Endothelial cell of umbilical vein (primary cell): ENCODE measurements at regions not wholly inside any gene's neighbourhood (a gene's known extent, or its start where the extent isn't known, plus 50 kb on each side); places are given as distances from the start of the nearest gene placed in this dataset.

ENCODE experiments used
- BruUV-seq: library from RNA; stranded (reverse); fragments of 400-500 nt; replicated peaks from 2 replicates; lab custom pipeline; 2021; lab: Mats Ljungman, UMichigan
- CTCF ChIA-PET: fragments of 300-600, 350-600 bp; sonication (Branson Sonifier 250); formaldehyde crosslinking; loops from one replicate; lab custom pipeline; 2021; ENCODE audit warnings: antibody characterized with exemption, inconsistent platforms; lab: Charles Lee
- POLR2A ChIA-PET: fragments of 300-600, 350-600 bp; sonication (Branson Sonifier 250); formaldehyde crosslinking; loops from one replicate; lab custom pipeline; 2021; ENCODE audit warnings: antibody characterized with exemption, inconsistent platforms; lab: Charles Lee
- DNase-seq: peaks from one replicate; pipeline ENCODE4 v3.0.0-alpha.2; 2011; ENCODE audit warnings: low read depth, low spot score
- FAIRE-seq: peaks from 2 replicates; lab custom pipeline; 2011; peaks lifted over from hg19 to GRCh38; lab: Jason Lieb, UNC
- H2AFZ ChIP-seq: 2 replicates; pipeline ENCODE4 v1.6.0; 2012; ENCODE audit warnings: low read depth, low read length, control low read depth, inconsistent platforms
- H3K27ac ChIP-seq: 2 replicates; pipeline ENCODE4 v1.5.1; 2011; ENCODE audit warnings: low read depth, mild to moderate bottlenecking, control low read depth, low read length, moderate library complexity; ENCODE audit not compliant: insufficient read depth
- H3K27me3 ChIP-seq, 2 experiments: 2 replicates each; pipeline versions ENCODE4 v1.6.0 to v1.6.1; 2011; ENCODE audit warnings: low read length in 2 of 2, mixed read lengths in 1 of 2; ENCODE audit not compliant: control insufficient read depth in 2 of 2, insufficient read depth in 2 of 2
- H3K36me3 ChIP-seq, 2 experiments: 2 replicates in 1 of 2; 3 replicates in 1 of 2; pipeline ENCODE4 v1.5.1; 2011; ENCODE audit warnings: low read length in 2 of 2, mild to moderate bottlenecking in 1 of 2, moderate library complexity in 1 of 2; ENCODE audit not compliant: control insufficient read depth in 2 of 2, insufficient read depth in 2 of 2; ENCODE audit errors: extremely low read depth in 1 of 2
- H3K4me1 ChIP-seq: 3 replicates; pipeline ENCODE4 v1.5.1; 2011; ENCODE audit warnings: mild to moderate bottlenecking, low read length; ENCODE audit not compliant: control insufficient read depth, insufficient read depth; ENCODE audit errors: extremely low read depth
- H3K4me2 ChIP-seq: 2 replicates; pipeline ENCODE4 v1.6.1; 2011; ENCODE audit warnings: low read length, control low read depth, mixed read lengths; ENCODE audit not compliant: insufficient read depth
- H3K4me3 ChIP-seq, 3 experiments: fragments of 200-600 bp in 1 of 3; sonication (generic), shearing (Covaris generic) in 1 of 3; replicated peaks in 1 of 3; 2 replicates each; pipeline ENCODE4 v1.5.1; 2011 to 2016; ENCODE audit warnings: control low read depth in 3 of 3, low read length in 3 of 3, mild to moderate bottlenecking in 2 of 3, inconsistent platforms in 1 of 3, low read depth in 1 of 3, moderate library complexity in 1 of 3; ENCODE audit not compliant: insufficient read depth in 1 of 3
- H3K79me2 ChIP-seq: 2 replicates; pipeline ENCODE4 v1.6.0; 2012; ENCODE audit warnings: low read length, inconsistent platforms; ENCODE audit not compliant: control insufficient read depth, insufficient read depth
- H3K9ac ChIP-seq: replicated peaks from 2 replicates; pipeline ENCODE3; 2011; ENCODE audit warnings: low read length, control low read depth; ENCODE audit not compliant: insufficient read depth; ENCODE audit errors: extremely low read depth
- H3K9me1 ChIP-seq: replicated peaks from 3 replicates; pipeline ENCODE4 v1.6.0; 2011; ENCODE audit warnings: mild to moderate bottlenecking, low read length; ENCODE audit not compliant: control insufficient read depth, insufficient read depth; ENCODE audit errors: extremely low read depth
- H3K9me3 ChIP-seq: replicated peaks from 2 replicates; pipeline ENCODE4 v1.5.1; 2012; ENCODE audit warnings: low read length, inconsistent platforms; ENCODE audit not compliant: control insufficient read depth, insufficient read depth
- H4K20me1 ChIP-seq: replicated peaks from 2 replicates; pipeline ENCODE3; 2011; ENCODE audit warnings: mild to moderate bottlenecking, low read length; ENCODE audit not compliant: control insufficient read depth, insufficient read depth; ENCODE audit errors: extremely low read depth
- CTCF ChIP-seq, 2 donors: IDR thresholded peaks; 1 replicate in 1 of 2; 2 replicates in 1 of 2; pipeline ENCODE4 v1.5.1; 2011; ENCODE audit warnings: low read length in 2 of 2, mild to moderate bottlenecking in 2 of 2, moderate library complexity in 2 of 2, control low read depth in 1 of 2, inconsistent platforms in 1 of 2, low read depth in 1 of 2; ENCODE audit not compliant: insufficient read depth in 1 of 2; ENCODE audit errors: extremely low read depth in 1 of 2
- EZH2 ChIP-seq: IDR thresholded peaks from 2 replicates; pipeline ENCODE4 v1.6.1; 2012; ENCODE audit warnings: borderline replicate concordance, low read depth, mild to moderate bottlenecking, moderate library complexity, low read length, inconsistent platforms; ENCODE audit not compliant: severe bottlenecking
- FOS ChIP-seq: IDR thresholded peaks from 2 replicates; pipeline ENCODE4 v1.6.1; 2011; ENCODE audit warnings: mild to moderate bottlenecking, low read length, moderate library complexity, borderline replicate concordance; ENCODE audit not compliant: insufficient read depth
- GATA2 ChIP-seq: IDR thresholded peaks from 2 replicates; pipeline ENCODE4 v1.7.0; 2011; ENCODE audit warnings: low read depth, mild to moderate bottlenecking, moderate library complexity, mixed read lengths, low read length; ENCODE audit not compliant: insufficient read length, insufficient read depth
- JUN ChIP-seq: IDR thresholded peaks from 2 replicates; pipeline ENCODE4 v1.6.1; 2011; ENCODE audit warnings: borderline replicate concordance, low read depth; ENCODE audit not compliant: insufficient read length, insufficient read depth
- MAX ChIP-seq: IDR thresholded peaks from 2 replicates; pipeline ENCODE4 v1.6.1; 2011; ENCODE audit not compliant: insufficient read depth, insufficient read length
- MYC ChIP-seq: IDR thresholded peaks from one replicate; pipeline ENCODE4 v1.6.1; 2011; ENCODE audit warnings: mild to moderate bottlenecking, low read depth, low read length
- POLR2A ChIP-seq: IDR thresholded peaks from 2 replicates; pipeline ENCODE4 v1.6.1; 2012; ENCODE audit warnings: low read depth, mild to moderate bottlenecking, control low read depth, low read length
- POLR2AphosphoS5 ChIP-seq: IDR thresholded peaks from 2 replicates; pipeline ENCODE4 v1.6.1; 2012; ENCODE audit warnings: low read depth, mild to moderate bottlenecking, control low read depth, low read length, moderate library complexity; ENCODE audit not compliant: insufficient read depth
- dilution Hi-C: fragments of 300-500 bp; cut with MboI; formaldehyde crosslinking; loops from one replicate; pipeline ENCODE4 v1.15.0; 2019; ENCODE audit warnings: low sequenced_read_pairs; ENCODE audit not compliant: extremely low pct_ligation_motif_present
- intact Hi-C: fragments of 100-400 bp; cut with micrococcal nuclease; formaldehyde crosslinking; loops from one replicate; pipeline ENCODE4 v1.10.0; 2022

- Histone ChIP-seq H3K36me3 (no peaks in the 10 kb centered on the region), H4K20me1 (no peaks in the 10 kb centered on the region), H3K4me3 (no peak overlapping the region), H3K4me1 (no peaks in the 10 kb centered on the region), H3K4me2 (no peak overlapping the region), H2AFZ (no peak overlapping the region), H3K27ac (no peak overlapping the region), H3K79me2 (no peaks in the 10 kb centered on the region), H3K9me3 (no peaks in the 10 kb centered on the region), H3K9me1 (no peaks in the 10 kb centered on the region), H3K9ac (no peak overlapping the region), H3K27me3 (no peaks in the 10 kb centered on the region)
- intact Hi-C loops (no loop called here), dilution Hi-C loops (no loop called here)
- no TSS peak for BruUV-seq
- DNase-seq: no peak
- CTCF ChIA-PET: interaction anchor here (1.4 to 1.8 kb wide), 2 partner anchors 9 to 367 kb away, joined by 3 to 4 read pairs; no protein-coding TSS in a partner anchor
- TF ChIP-seq MAX (no peak), MYC (no peak), FOS (no peak), GATA2 (no peak), CTCF (IDR thresholded peaks at IDR 0.05; ENCODE audit: extremely low read depth in 1 of 2, insufficient read depth in 1 of 2, low read depth in 1 of 2, low read length in 2 of 2) (no peak), JUN (no peak), EZH2 (no peak), POLR2AphosphoS5 (no peak), POLR2A (no peak)
- POLR2A ChIA-PET: no interaction called here
- no peak for FAIRE-seq
Measured at GRCh38 chr1:229101011-229101871, 169.7 kb upstream of the RAB4A start.
